IMR-90 (cell line): ENCODE measurements at regions not wholly inside any gene's neighbourhood (a gene's known extent, or its start where the extent isn't known, plus 50 kb on each side); places are given as distances from the start of the nearest gene placed in this dataset.

Experiments
- ATAC-seq: fragments of 200-7000 bp; cut with Tn5 transposase; 2 replicates; pipeline ENCODE4 v1.9.1; 2020; ENCODE audit warnings: low read depth, mild to moderate bottlenecking, moderate library complexity
- BruUV-seq: library from RNA; stranded (reverse); fragments of 400-500 nt; replicated peaks from 2 replicates; lab custom pipeline; 2021; lab: Mats Ljungman, UMichigan
- CTCF ChIA-PET: fragments of 300-600 bp; formaldehyde crosslinking; extraction: SDS; loops from one replicate; lab custom pipeline; 2021; ENCODE audit warnings: antibody characterized with exemption; lab: Yijun Ruan, JAX
- POLR2A ChIA-PET: fragments of 300-600 bp; sonication (Branson Sonifier 250); formaldehyde crosslinking; loops from one replicate; lab custom pipeline; 2022; ENCODE audit warnings: antibody characterized with exemption; ENCODE audit not compliant: unreplicated experiment; lab: Charles Lee
- DNase-seq: peaks from one replicate; pipeline ENCODE4 v3.0.0; 2013
- H2AFZ ChIP-seq: replicated peaks from 2 replicates; pipeline ENCODE3; 2013; ENCODE audit warnings: low read length, mild to moderate bottlenecking; ENCODE audit not compliant: poor library complexity
- H2AK5ac ChIP-seq: 2 replicates; pipeline ENCODE4 v1.6.1; 2013; ENCODE audit warnings: low read depth, low read length, inconsistent platforms
- H2AK9ac ChIP-seq: replicated peaks from 2 replicates; pipeline ENCODE3; 2013; ENCODE audit warnings: mild to moderate bottlenecking, low read depth, low read length, moderate library complexity; ENCODE audit not compliant: poor library complexity
- H2BK120ac ChIP-seq: 2 replicates; pipeline ENCODE4 v1.6.1; 2013; ENCODE audit warnings: low read depth, low read length, inconsistent platforms
- H2BK15ac ChIP-seq: 3 replicates; pipeline ENCODE4 v1.6.1; 2013; ENCODE audit warnings: low read depth, low read length, inconsistent platforms
- H2BK20ac ChIP-seq: 2 replicates; pipeline ENCODE4 v1.6.1; 2013; ENCODE audit warnings: low read depth, mild to moderate bottlenecking, inconsistent platforms, low read length, moderate library complexity
- H2BK5ac ChIP-seq: 2 replicates; pipeline ENCODE4 v1.6.1; 2013; ENCODE audit warnings: mild to moderate bottlenecking, low read depth, low read length, inconsistent platforms; ENCODE audit not compliant: poor library complexity, severe bottlenecking
- H3K14ac ChIP-seq: replicated peaks from 2 replicates; pipeline ENCODE4 v1.6.1; 2013; ENCODE audit warnings: low read depth, low read length, inconsistent platforms
- H3K18ac ChIP-seq: 2 replicates; pipeline ENCODE4 v1.6.1; 2013; ENCODE audit warnings: low read depth, low read length, control low read depth
- H3K23ac ChIP-seq: 2 replicates; pipeline ENCODE4 v1.6.1; 2013; ENCODE audit warnings: low read depth, low read length, inconsistent platforms
- H3K27ac ChIP-seq: 2 replicates; pipeline ENCODE4 v1.5.1; 2013; ENCODE audit warnings: mild to moderate bottlenecking, control low read depth, low read length; ENCODE audit not compliant: insufficient read depth
- H3K27me3 ChIP-seq: 2 replicates; pipeline ENCODE4 v1.6.1; 2013; ENCODE audit warnings: low read length; ENCODE audit not compliant: control insufficient read depth, insufficient read depth
- H3K36me3 ChIP-seq: 2 replicates; pipeline ENCODE4 v1.6.1; 2013; ENCODE audit warnings: low read length, mixed read lengths; ENCODE audit not compliant: control insufficient read depth, insufficient read depth
- H3K4ac ChIP-seq: 2 replicates; pipeline ENCODE4 v1.6.1; 2013; ENCODE audit warnings: low read depth, low read length, inconsistent platforms
- H3K4me1 ChIP-seq: 2 replicates; pipeline ENCODE4 v1.6.1; 2013; ENCODE audit warnings: low read length, mixed read lengths; ENCODE audit not compliant: control insufficient read depth, insufficient read depth
- H3K4me2 ChIP-seq: 2 replicates; pipeline ENCODE4 v1.6.1; 2013; ENCODE audit warnings: low read depth, mild to moderate bottlenecking, control low read depth, low read length, moderate library complexity
- H3K4me3 ChIP-seq: 2 replicates; pipeline ENCODE4 v1.5.1; 2013; ENCODE audit warnings: low read depth, mild to moderate bottlenecking, control low read depth, low read length, moderate library complexity; ENCODE audit not compliant: insufficient read depth
- H3K56ac ChIP-seq: 2 replicates; pipeline ENCODE4 v1.6.1; 2013; ENCODE audit warnings: low read length, inconsistent platforms; ENCODE audit not compliant: insufficient read depth; ENCODE audit errors: extremely low read depth
- H3K79me1 ChIP-seq, 2 experiments: 2 replicates each; pipeline ENCODE4 v1.6.1; 2013; ENCODE audit warnings: low read length in 2 of 2, inconsistent platforms in 1 of 2, low read depth in 1 of 2
- H3K9ac ChIP-seq: 2 replicates; pipeline ENCODE4 v1.6.1; 2013; ENCODE audit warnings: low read depth, low read length, control low read depth
- H3K9me1 ChIP-seq: 2 replicates; pipeline ENCODE4 v1.6.1; 2013; ENCODE audit warnings: low read length, inconsistent platforms; ENCODE audit not compliant: insufficient read depth
- H3K9me3 ChIP-seq: 2 replicates; pipeline ENCODE4 v1.6.1; 2013; ENCODE audit warnings: low read length; ENCODE audit not compliant: control insufficient read depth, insufficient read depth
- H4K20me1 ChIP-seq: 2 replicates; pipeline ENCODE4 v1.6.1; 2013; ENCODE audit warnings: low read length, inconsistent platforms; ENCODE audit not compliant: insufficient read depth
- H4K5ac ChIP-seq: 2 replicates; pipeline ENCODE4 v1.6.1; 2013; ENCODE audit warnings: mild to moderate bottlenecking, low read depth, low read length, control low read depth
- H4K8ac ChIP-seq, 2 experiments: 2 replicates each; pipeline ENCODE4 v1.6.1; 2013; ENCODE audit warnings: low read depth in 2 of 2, low read length in 2 of 2, control low read depth in 1 of 2, inconsistent platforms in 1 of 2
- H4K91ac ChIP-seq: 2 replicates; pipeline ENCODE4 v1.6.1; 2013; ENCODE audit warnings: low read depth, low read length, inconsistent platforms; ENCODE audit not compliant: insufficient read depth
- BHLHE40 ChIP-seq: fragments of 150-350 bp; IDR thresholded peaks from 2 replicates; pipeline ENCODE4 v1.6.1; 2016; ENCODE audit warnings: mild to moderate bottlenecking, low read depth, low read length
- CEBPB ChIP-seq: IDR thresholded peaks from 2 replicates; pipeline ENCODE4 v1.6.1; 2012; ENCODE audit warnings: low read depth, low read length, improper control_type of control experiment
- CTCF ChIP-seq: conservative IDR thresholded peaks from 2 replicates; pipeline ENCODE4 v1.5.1; 2012; ENCODE audit warnings: mild to moderate bottlenecking, low read depth, low read length, improper control_type of control experiment
- FOS ChIP-seq: fragments of 150-350 bp; IDR thresholded peaks from 2 replicates; pipeline ENCODE4 v1.6.1; 2016; ENCODE audit warnings: low read depth, low read length
- MAFK ChIP-seq: IDR thresholded peaks from 2 replicates; pipeline ENCODE4 v1.6.1; 2012; ENCODE audit warnings: low read depth, low read length, improper control_type of control experiment
- MAZ ChIP-seq: IDR thresholded peaks from 2 replicates; pipeline ENCODE4 v1.6.1; 2012; ENCODE audit warnings: low read depth, mild to moderate bottlenecking, low read length, improper control_type of control experiment, moderate library complexity, borderline replicate concordance
- MXI1 ChIP-seq: IDR thresholded peaks from 2 replicates; pipeline ENCODE4 v1.6.1; 2012; ENCODE audit warnings: low read depth, mild to moderate bottlenecking, low read length, moderate library complexity, borderline replicate concordance
- NFE2L2 ChIP-seq: fragments of 150-350 bp; IDR thresholded peaks from 2 replicates; pipeline ENCODE4 v1.6.1; 2016; ENCODE audit warnings: low read depth, mild to moderate bottlenecking, low read length
- POLR2A ChIP-seq: IDR thresholded peaks from 2 replicates; pipeline ENCODE4 v1.6.1; 2012; ENCODE audit warnings: mild to moderate bottlenecking, low read depth, low read length
- RAD21 ChIP-seq: IDR thresholded peaks from 2 replicates; pipeline ENCODE4 v1.6.1; 2012; ENCODE audit warnings: low read length, improper control_type of control experiment
- RCOR1 ChIP-seq: IDR thresholded peaks from 2 replicates; pipeline ENCODE4 v1.6.1; 2012; ENCODE audit warnings: mild to moderate bottlenecking, low read length, improper control_type of control experiment; ENCODE audit not compliant: insufficient replicate concordance
- RFX5 ChIP-seq: IDR thresholded peaks from 2 replicates; pipeline ENCODE4 v1.8.0; 2012; ENCODE audit warnings: low read depth, mild to moderate bottlenecking, low read length, moderate library complexity
- SMC3 ChIP-seq: fragments of 150-350 bp; IDR thresholded peaks from 2 replicates; pipeline ENCODE4 v1.6.1; 2016; ENCODE audit warnings: low read depth, mild to moderate bottlenecking, antibody characterized with exemption, low read length, moderate library complexity
- WGBS, 2 experiments: methylation state at CpG; one replicate each; pipeline versions ENCODE4 v1.1.5 to v1.1.7; 2013; ENCODE audit warnings: missing lambda C conversion rate in 2 of 2; ENCODE audit not compliant: insufficient read length in 1 of 2; ENCODE audit errors: extremely low coverage in 2 of 2; 5-methylcytosine and 5-hydroxymethylcytosine counted together
- dilution Hi-C: fragments of 300-500 bp; cut with HindIII; formaldehyde crosslinking; loops from one replicate; pipeline ENCODE4 v1.14.3; 2018; ENCODE audit warnings: low sequenced_read_pairs; ENCODE audit not compliant: unreplicated experiment
- in situ Hi-C: fragments of 300-500 bp; cut with MboI; formaldehyde crosslinking; loops from 3 replicates; pipeline ENCODE4 v1.14.3; 2019; ENCODE audit warnings: low sequenced_read_pairs, inconsistent platforms, mixed read lengths
- intact Hi-C: fragments of 100-400 bp; cut with micrococcal nuclease; formaldehyde crosslinking; loops from 2 replicates; pipeline ENCODE4 v1.10.0; 2022
- TF ChIP-seq, protein P1 (sequence below): fragments of 150-350 bp; IDR thresholded peaks from 2 replicates; pipeline ENCODE4 v1.6.1; 2017; ENCODE audit warnings: mild to moderate bottlenecking, antibody characterized with exemption, low read length, low read depth

- dilution Hi-C loops (no loop called here), intact Hi-C loops (no loop called here), in situ Hi-C loops (no loop called here)
- Histone ChIP-seq H2AK5ac (no peak overlapping the region), H4K91ac (no peak overlapping the region), H4K20me1 (no peaks in the 10 kb centered on the region), H2AK9ac (no peak overlapping the region), H3K27me3 (no peaks in the 10 kb centered on the region), H4K5ac (no peak overlapping the region), H3K9me3 (peaks cover 3% of the 10 kb centered on the region), H3K9me1 (no peaks in the 10 kb centered on the region), H3K4me3 (no peak overlapping the region), H2BK20ac (no peak overlapping the region), H3K56ac (no peak overlapping the region), H3K36me3 (no peaks in the 10 kb centered on the region), H3K14ac (no peak overlapping the region), H3K27ac (no peak overlapping the region), H3K23ac (no peak overlapping the region), H2BK5ac (no peak overlapping the region), H2BK15ac (no peak overlapping the region), H3K18ac (no peak overlapping the region), H3K9ac (no peak overlapping the region), H2BK120ac (no peak overlapping the region), H3K4ac (no peak overlapping the region), H3K4me2 (no peak overlapping the region), H2AFZ (no peak overlapping the region), H3K4me1 (no peaks in the 10 kb centered on the region), H4K8ac (no peak overlapping the region), H3K79me1 (no peaks in the 10 kb centered on the region)
- ATAC-seq (no peak), DNase-seq (no peak)
- WGBS, 2 experiments: no CpG with 5 or more reads among the region's 2 CpGs
- ChIA-PET CTCF (no interaction called here), POLR2A (no interaction called here)
- no TSS peak for BruUV-seq
- TF ChIP-seq POLR2A (no peak), CTCF (no peak), BHLHE40 (no peak), RAD21 (no peak), NFE2L2 (no peak), SMC3 (no peak), CEBPB (no peak), RCOR1 (no peak), RFX5 (no peak), MXI1 (no peak), MAFK (no peak), MAZ (no peak), FOS (no peak)
- TF ChIP-seq, protein P1, sequence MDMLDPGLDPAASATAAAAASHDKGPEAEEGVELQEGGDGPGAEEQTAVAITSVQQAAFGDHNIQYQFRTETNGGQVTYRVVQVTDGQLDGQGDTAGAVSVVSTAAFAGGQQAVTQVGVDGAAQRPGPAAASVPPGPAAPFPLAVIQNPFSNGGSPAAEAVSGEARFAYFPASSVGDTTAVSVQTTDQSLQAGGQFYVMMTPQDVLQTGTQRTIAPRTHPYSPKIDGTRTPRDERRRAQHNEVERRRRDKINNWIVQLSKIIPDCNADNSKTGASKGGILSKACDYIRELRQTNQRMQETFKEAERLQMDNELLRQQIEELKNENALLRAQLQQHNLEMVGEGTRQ: no peak
These were observed 798.1 kb upstream of the LRRC4C start for GRCh38 chr11:42257534-42257933.
